HEK293T (cell line): ENCODE measurements at regions not wholly inside any gene's neighbourhood (a gene's known extent, or its start where the extent isn't known, plus 50 kb on each side); places are given as distances from the start of the nearest gene placed in this dataset.

Experiments used
- BHLHE40 ChIP-seq: fragments of 450-650 bp; IDR thresholded peaks from 2 replicates; pipeline ENCODE4 v1.6.1; 2016; ENCODE audit warnings: mild to moderate bottlenecking, moderate library complexity, borderline replicate concordance
- FOXK2 ChIP-seq: fragments of 450-650 bp; IDR thresholded peaks from 2 replicates; pipeline ENCODE4 v1.6.1; 2016; ENCODE audit warnings: mild to moderate bottlenecking
- TARDBP ChIP-seq: fragments of 450-650 bp; IDR thresholded peaks from 2 replicates; pipeline ENCODE4 v1.6.1; 2016

DNA sequence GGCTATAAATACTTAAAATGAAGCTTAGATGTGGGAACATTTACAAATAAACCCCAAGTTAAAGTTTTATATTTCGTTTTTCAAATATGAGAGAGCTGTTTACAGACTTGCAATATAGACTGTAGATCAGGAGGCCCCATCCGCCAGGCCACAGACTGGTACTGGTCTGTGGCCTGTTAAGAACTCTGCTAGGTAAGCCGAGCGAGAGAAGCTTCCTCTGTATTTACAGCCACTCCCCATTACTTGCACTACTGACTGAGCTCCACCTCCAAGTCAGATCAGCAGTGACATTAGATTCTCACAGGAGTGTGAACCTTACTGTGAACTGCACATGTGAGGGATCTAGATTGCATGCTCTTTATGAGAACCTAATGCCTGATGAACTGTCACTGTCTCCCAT lies 561.4 kb upstream of the FAM174A start:
- TF ChIP-seq FOXK2: no peak
- no peak for TF ChIP-seq BHLHE40
- no peak for TF ChIP-seq TARDBP
